GM18519 (cell line): ENCODE measurements at regions not wholly inside any gene's neighbourhood (a gene's known extent, or its start where the extent isn't known, plus 50 kb on each side); places are given as distances from the start of the nearest gene placed in this dataset.

Experiments used
- ATAC-seq: cut with Tn5 transposase; IDR thresholded peaks from one replicate; pipeline ENCODE4 v1.9.1; 2021; ENCODE audit warnings: mild to moderate bottlenecking, moderate library complexity; ENCODE audit not compliant: unreplicated experiment, low FRiP score

DNA sequence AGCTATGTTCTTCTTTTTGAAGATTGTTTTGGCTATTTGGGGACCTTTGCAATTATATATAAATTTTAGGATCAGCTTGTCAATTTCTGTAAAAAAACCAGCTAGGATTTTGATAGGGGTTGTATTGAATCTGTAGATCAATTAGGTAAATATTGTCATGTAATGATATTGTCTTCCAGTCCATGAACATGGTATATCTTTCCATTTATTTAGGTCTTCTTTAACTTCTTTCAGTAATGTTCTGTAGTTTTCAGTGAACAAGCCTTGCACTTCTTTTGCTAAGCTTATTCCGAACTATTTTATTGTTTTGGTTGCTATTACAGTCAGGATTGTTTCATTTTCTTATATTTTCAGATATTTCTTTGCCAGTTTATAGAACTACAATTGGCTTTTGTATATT, 175.8 kb upstream of the RARB start:
- no peak for ATAC-seq

DNA sequence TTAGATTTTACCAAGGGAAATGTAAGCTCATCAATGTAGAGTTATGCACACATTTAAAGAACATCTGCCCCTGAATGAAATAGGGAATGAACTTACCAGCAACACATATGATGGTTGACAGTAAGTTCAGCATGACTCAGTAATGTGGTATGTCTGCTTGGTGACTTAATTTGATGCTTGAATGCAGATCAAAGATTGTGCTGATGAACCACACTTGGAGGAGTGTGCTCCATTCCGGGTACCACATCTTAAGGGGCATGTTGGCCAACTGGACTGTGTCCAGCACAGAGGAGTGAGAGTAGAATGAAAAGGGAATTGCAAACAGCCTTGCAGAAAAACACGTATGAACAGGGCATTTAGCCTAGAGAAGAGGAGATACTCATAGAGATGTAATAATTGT, 171.0 kb upstream of the RARB start:
- ATAC-seq, result no peak

DNA sequence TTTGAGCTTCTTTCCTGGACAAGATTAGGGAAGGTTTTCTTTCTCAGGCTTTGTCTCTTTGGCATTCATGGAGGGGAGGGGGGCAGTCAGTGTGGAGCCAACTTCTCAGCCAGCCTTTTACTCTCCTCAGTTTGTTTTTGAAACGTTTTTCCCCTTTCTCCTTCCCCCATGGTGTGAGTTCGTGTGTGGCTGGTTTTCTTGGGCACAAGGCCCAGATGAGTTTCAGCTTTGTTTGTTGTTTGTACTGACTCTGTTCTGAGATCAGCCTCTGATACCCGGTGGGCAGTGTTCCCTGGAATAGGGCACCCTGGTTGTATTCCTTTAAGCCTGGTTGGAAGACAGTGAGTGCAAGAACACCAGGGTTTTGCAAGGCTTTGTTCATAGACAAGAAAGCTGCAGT, 168.2 kb upstream of the RARB start:
- no peak for ATAC-seq

GRCh38 chr3:25262322-25262721, 165.7 kb upstream of the RARB start:
- ATAC-seq, result no peak

DNA sequence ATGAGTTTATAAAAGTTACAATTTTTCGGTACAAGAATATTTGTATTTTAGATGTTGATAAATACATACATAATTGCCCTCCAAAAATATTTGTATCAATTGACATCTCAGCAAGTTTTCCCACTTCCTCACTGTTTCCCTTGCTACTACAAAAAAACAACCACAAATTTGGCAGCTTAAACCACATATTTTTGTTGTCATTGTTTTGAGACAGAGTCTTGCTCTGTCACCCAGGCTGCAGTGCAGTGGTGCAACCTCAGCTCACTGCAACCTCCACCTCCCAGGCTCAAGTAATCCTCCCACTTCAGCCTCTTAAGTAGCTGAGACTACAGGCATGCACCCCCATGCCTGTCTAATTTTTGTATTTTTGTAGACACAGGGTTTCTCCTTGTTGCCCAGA, 162.8 kb upstream of the RARB start:
- no peak for ATAC-seq

DNA sequence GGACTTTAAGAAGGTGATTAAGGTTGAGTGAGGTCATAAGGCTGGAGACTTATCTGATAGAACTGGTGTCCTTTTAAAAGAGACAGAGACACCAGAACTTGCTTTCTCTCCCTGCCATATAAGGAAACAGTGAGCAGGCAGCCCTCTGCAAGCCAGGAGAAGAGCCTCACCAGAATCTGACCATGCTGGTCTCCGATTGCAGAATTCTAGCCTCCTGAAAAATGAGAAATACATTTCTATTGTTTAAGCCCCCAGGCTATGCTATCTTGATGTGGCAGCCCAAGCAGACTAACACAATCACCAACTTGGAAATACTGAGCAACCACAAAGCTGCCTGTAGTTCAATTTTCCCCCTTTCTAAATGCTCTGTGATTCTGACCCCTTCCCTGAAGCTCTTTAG, 161.4 kb upstream of the RARB start:
- no peak for ATAC-seq

DNA sequence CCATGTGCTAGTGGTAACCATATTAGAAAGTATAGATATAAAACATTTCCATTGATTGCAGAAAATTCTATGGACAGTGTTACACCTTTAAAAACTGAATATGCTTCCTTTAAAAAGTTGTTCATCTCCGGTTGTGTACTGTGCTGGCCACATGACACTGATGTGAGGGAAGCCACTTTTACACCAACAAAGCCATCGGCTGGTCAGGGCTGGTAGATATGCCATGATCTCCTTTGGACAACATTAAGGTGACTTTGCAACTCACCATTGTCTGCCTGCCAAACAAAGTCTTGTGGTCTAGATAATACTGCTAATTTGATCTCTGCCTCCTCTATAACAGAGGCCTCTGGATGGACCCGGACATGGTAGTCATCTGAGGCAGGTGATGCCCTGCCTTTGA, 156.0 kb upstream of the RARB start:
- ATAC-seq, result no peak

- no peak for ATAC-seq
Measured at GRCh38 chr3:25273582-25274171, 154.4 kb upstream of the RARB start.

- ATAC-seq, result no peak
Measured at GRCh38 chr3:25277503-25277902, 150.6 kb upstream of the RARB start.

GRCh38 chr3:25281041-25281731, 146.9 kb upstream of the RARB start:
- no peak for ATAC-seq

- no peak for ATAC-seq
Measured at GRCh38 chr3:25281732-25282126, 146.3 kb upstream of the RARB start.

DNA sequence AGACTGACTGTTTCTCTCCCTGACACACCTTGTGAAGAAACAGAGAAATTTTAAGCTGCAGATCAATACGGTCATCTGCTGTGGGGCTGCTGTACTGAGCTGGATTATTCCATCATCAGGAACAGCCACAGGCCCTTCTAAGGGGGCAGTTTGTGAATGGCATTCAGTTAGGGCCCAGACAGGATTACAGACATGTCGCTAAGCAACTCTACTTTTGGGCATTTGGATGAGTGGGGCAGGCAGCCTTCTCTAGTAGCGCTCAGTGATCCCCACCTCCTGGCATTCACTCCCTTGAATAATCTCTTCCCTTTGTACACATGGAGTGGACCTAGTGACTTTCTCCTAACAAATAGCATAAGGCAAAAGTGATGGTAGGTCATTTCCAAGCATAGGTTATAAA, 144.4 kb upstream of the RARB start:
- ATAC-seq, result no peak

- no peak for ATAC-seq
Measured at GRCh38 chr3:25284249-25284648, 143.8 kb upstream of the RARB start.

DNA sequence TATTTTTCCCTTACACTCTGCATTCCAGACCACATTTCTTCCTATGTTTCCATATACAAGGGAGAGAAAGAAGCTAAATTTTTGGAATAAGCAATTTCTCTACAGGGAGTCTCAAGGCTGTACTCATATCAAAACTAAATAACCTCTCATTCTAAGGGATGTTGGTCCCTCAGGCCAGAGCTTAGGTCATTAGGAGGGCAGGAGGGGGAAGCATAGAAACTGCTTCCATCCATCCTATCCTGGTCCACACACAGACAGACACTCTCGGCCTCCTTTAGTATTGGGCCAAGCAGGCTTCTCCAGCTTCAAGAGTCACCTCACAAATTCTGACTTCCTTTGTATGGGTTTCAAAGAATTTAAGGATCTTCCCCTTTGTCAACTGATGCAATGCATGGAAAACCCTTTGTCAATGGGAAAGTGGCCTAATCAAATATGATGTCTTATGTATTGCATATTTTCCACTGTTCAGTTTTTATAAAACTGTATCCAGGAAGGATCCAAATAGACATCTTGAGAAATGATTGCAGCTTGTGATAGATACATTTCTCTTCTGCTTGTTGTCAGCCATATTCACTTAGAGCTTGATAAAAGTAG, 140.7 kb upstream of the RARB start:
- ATAC-seq, result no peak

DNA sequence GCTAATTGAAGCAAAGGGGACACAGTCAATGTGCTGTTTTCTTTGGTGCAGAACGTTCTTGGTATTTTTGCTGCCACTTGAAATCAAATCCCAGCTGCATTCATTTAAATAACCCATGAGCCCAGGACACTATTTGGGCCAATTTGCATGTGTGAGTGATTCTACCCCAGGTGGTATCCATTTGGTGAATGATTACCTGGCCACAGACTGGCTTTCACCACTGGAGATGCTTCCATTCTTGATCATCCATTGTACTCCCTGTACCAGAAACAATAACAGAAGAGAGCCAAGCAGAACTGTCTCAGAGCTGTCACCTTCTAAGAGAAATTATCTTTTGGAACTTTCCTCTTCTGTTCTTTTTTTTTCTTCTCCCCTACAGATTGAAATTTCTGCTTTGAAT, 139.7 kb upstream of the RARB start:
- no peak for ATAC-seq

GRCh38 chr3:25289156-25289555, 138.9 kb upstream of the RARB start:
- no peak for ATAC-seq

DNA sequence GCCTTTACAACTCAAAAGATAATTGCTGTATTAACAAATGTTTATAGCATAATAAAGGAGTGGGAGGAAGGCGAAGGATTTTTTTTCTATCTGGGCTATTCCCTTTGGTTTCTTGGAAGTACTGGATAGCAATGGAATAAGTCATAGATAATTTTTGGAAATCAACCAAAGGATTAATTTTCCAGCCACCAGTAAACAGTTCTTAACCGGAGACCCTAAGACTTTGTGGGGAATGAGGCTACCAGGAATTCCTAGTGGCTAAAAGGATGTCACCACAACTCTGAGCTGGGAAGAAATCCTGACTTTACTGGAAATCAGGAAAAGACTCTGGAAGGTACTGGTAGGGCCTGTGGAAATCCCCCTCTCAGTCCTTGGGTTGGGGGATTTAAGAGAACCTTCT, 138.4 kb upstream of the RARB start:
- ATAC-seq, result no peak

- no peak for ATAC-seq
Measured at GRCh38 chr3:25291481-25291905, 136.6 kb upstream of the RARB start.

DNA sequence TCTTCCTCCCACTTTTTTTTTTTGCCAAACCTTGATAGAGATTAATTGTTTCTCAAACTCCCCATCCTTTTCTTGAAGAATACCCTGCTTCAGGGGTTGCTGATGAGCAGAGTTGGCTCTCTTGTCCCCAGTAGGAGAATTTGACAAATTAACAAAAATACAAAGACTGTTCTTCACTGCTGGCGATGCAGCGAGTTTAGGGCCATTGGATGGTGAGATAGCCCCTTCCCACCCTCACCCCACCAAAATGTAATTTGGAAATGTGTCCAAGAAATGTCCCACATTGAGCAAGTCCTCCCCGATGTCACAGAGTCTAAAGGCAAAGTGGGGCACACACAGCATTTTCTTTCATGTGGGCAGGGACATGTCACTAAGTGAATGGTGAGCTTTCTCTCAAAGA, 136.0 kb upstream of the RARB start:
- no peak for ATAC-seq

GRCh38 chr3:25292595-25292994, 135.5 kb upstream of the RARB start:
- no peak for ATAC-seq

GRCh38 chr3:25293736-25294135, 134.3 kb upstream of the RARB start:
- ATAC-seq, result no peak

- ATAC-seq, result no peak
Measured at GRCh38 chr3:25294169-25294805, 133.8 kb upstream of the RARB start.
